A673 (cell line): ENCODE measurements at regions not wholly inside any gene's neighbourhood (a gene's known extent, or its start where the extent isn't known, plus 50 kb on each side); places are given as distances from the start of the nearest gene placed in this dataset.

Experiments used
- EZH2 ChIP-seq: fragments of 200-600 bp; sonication (generic); IDR thresholded peaks from 2 replicates; pipeline ENCODE4 v1.6.1; 2017; ENCODE audit warnings: borderline replicate concordance, low read depth, mild to moderate bottlenecking, mixed read lengths, antibody characterized with exemption, low read length; ENCODE audit not compliant: poor library complexity, severe bottlenecking
- TF ChIP-seq, protein P1 (sequence below): fragments of 300-800, 200-600 bp; sonication (generic); conservative IDR thresholded peaks from 2 replicates; pipeline ENCODE4 v1.5.1; 2017; ENCODE audit warnings: low read depth, mild to moderate bottlenecking, antibody characterized with exemption, low read length, moderate library complexity, mixed read lengths

- TF ChIP-seq, protein P1, sequence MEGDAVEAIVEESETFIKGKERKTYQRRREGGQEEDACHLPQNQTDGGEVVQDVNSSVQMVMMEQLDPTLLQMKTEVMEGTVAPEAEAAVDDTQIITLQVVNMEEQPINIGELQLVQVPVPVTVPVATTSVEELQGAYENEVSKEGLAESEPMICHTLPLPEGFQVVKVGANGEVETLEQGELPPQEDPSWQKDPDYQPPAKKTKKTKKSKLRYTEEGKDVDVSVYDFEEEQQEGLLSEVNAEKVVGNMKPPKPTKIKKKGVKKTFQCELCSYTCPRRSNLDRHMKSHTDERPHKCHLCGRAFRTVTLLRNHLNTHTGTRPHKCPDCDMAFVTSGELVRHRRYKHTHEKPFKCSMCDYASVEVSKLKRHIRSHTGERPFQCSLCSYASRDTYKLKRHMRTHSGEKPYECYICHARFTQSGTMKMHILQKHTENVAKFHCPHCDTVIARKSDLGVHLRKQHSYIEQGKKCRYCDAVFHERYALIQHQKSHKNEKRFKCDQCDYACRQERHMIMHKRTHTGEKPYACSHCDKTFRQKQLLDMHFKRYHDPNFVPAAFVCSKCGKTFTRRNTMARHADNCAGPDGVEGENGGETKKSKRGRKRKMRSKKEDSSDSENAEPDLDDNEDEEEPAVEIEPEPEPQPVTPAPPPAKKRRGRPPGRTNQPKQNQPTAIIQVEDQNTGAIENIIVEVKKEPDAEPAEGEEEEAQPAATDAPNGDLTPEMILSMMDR = no peak
- TF ChIP-seq EZH2 = no peak
Measured at GRCh38 chr22:47918276-47918921, 1155.9 kb downstream of the TBC1D22A start.
